Left renal pelvis (tissue), 4 donors: ENCODE measurements at regions not wholly inside any gene's neighbourhood (a gene's known extent, or its start where the extent isn't known, plus 50 kb on each side); places are given as distances from the start of the nearest gene placed in this dataset.

Experiments
- DNase-seq, 4 donors: peaks; one replicate each; pipeline ENCODE4 v3.0.0-alpha.2; 2013; ENCODE audit warnings: low read depth in 4 of 4, low spot score in 3 of 4

DNA sequence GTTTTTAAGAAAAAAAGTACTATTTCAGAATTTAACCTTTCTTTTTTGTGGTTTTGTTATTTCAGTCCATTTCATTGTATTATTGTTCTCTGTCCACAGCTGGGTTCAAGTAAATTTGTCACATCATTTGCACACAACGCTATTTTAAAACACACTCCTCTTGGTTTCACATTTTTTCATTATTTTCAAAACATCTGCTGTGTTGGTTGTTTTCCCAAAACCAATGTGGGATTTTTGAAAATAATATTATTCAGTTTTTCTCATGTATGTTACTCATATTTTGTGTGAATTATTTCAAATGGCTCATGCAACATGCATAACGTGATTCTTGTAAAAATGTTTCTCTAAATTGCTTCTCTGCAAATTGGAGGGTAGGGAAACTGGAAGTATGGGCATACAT lies 589.2 kb downstream of the METTL4 start:
- no peak for DNase-seq

GRCh38 chr18:1983746-1984515 lies 587.4 kb downstream of the METTL4 start:
- DNase-seq, result no peak

DNA sequence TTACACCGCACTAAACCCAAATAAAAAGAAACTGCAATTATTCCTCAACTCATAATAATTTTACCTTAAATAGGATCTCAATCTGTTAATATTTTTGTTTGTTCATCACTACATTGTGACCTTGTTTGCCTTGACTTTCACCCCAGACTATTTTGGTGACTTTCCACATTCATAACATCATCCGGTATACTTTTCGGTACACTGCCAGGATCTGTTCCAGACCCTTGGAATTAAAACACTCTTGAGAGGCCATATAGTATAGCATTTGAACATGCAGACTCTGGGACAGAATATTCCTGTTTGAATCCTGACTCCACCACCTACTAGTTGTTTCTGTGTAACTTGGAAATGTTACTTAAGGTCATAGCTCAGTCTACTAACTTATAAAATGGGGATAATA lies 577.4 kb downstream of the METTL4 start:
- no peak for DNase-seq

GRCh38 chr18:1994471-1994870 lies 576.8 kb downstream of the METTL4 start:
- no peak for DNase-seq

GRCh38 chr18:1995041-1995612 lies 576.2 kb downstream of the METTL4 start:
- no peak for DNase-seq

DNA sequence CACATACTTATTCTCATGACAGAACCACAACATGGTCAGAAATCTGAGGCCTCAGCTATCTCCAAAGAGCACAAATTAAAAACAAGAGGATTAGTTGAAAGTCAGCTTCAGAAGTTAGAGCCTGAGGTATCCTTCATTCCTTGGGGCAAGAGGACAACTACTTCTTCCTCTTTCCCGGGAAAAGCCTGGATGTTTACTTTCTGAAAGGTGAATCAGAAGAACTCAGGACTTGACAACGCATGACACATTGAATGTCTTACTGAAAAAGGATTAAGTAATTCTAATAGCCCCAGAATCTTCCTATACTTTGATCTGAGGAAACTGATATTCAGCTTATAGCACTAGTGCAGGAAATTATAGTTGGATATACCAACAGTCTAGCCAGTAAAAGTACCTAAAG lies 573.2 kb downstream of the METTL4 start:
- DNase-seq, result no peak

- no peak for DNase-seq
Measured at GRCh38 chr18:1999387-1999786, 571.9 kb downstream of the METTL4 start.

DNA sequence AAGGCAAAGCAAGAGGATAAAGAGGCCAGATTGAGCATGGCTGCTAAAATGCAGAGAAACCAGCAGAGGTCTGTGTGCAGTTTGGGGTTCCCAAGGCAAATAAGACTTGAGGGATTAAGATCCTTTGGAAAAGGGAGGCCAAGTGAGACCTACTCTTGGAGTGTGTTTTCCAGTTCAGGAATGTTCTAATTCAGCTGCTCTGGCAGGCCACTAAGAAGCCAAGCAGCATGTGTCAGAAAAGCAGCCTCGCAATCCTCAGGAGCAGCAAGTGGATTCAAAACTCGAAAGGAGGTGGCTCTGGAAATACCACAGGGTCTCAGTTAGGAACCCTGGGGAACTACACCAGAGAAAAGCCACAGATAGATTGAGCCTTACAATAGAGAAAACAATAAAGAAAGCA lies 569.2 kb downstream of the METTL4 start:
- no peak for DNase-seq

DNA sequence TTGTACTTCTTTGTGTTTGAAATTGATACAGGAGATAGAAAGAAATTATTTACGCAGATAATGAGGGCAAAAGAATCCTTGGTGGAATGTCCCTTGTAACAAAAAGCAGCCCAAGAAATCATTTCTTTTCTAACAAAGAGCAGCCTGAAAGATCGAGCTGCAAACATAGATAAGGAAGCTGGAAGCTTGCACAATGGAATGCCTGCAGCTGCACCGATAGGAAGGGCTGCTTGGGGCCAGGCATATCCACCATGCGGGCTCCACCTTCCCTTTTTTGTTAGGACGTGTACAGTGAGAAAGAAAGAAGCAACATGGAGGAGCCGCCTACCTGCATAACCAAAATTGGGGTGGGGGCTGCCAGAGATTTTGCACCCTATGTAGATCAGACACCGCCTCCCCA lies 568.7 kb downstream of the METTL4 start:
- DNase-seq, result no peak

DNA sequence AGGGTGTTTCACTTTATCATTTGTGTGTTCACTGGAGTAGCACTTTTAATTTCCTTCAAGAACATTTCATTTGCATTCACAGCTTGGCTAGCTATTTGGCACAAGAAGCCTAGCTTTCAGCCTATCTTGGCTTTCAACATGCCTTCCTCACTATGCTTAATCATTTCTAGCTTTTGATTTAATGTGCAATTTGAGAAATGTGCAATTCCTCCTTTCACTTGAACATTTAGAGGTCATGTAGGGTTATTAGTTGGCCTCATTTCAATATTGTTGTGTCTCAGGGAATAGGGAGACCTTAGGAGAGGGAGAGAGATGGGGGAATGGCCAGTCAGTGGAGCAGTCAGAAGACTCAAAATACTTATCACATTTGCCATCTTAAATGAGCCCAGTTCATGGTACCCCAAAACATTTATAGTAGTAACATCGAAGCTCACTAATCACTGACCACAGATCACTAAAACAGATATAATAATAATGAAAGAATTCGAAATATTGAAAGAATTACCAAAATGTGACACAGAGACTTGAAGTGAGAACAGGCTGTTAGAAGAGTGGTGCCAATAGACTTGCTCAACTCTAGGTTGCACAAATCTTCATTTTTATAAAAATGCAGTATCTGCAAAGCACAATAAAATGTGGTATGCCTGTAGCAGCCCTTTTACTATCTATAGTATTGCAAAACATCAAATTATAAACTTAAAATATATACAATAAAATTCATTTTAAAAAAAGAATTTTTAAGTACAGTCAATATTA lies 561.2 kb downstream of the METTL4 start:
- no peak for DNase-seq

- DNase-seq, result no peak
Measured at GRCh38 chr18:2027016-2027415, 544.3 kb downstream of the METTL4 start.

GRCh38 chr18:2027756-2028155 lies 543.5 kb downstream of the METTL4 start:
- DNase-seq, result no peak

GRCh38 chr18:2028986-2029385 lies 542.3 kb downstream of the METTL4 start:
- no peak for DNase-seq

- no peak for DNase-seq
Measured at GRCh38 chr18:2030647-2031046, 540.7 kb downstream of the METTL4 start.

- DNase-seq, result no peak
Measured at GRCh38 chr18:2032036-2032435, 539.3 kb downstream of the METTL4 start.

- no peak for DNase-seq
Measured at GRCh38 chr18:2035056-2035455, 536.2 kb downstream of the METTL4 start.

GRCh38 chr18:2036086-2036485 lies 535.2 kb downstream of the METTL4 start:
- no peak for DNase-seq

GRCh38 chr18:2040279-2040678 lies 531.0 kb downstream of the METTL4 start:
- DNase-seq, result no peak

GRCh38 chr18:2049986-2050385 lies 521.3 kb downstream of the METTL4 start:
- no peak for DNase-seq

DNA sequence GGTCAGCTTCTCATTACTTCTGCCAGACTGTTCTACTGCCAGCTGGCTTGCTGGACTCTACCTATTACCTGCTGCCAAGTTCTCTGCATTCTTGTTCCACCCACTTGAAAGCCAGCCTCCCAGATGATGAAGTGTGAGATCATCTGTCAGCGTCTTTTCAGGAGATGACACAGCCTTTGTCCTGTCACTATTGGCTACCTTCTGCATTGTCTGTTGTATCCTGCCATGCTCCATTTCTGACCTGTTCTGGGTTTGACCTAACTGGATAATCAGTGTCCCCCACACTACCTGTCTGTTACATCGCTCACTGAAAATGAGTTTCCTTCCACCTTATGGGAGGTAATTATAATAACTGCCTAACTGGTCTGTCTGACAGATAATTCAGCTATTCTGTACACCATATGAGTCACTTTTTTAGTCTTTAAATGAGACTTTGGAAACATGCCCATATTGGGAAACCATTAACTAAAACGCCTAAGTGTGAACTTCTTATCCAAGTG lies 520.6 kb downstream of the METTL4 start:
- no peak for DNase-seq

DNA sequence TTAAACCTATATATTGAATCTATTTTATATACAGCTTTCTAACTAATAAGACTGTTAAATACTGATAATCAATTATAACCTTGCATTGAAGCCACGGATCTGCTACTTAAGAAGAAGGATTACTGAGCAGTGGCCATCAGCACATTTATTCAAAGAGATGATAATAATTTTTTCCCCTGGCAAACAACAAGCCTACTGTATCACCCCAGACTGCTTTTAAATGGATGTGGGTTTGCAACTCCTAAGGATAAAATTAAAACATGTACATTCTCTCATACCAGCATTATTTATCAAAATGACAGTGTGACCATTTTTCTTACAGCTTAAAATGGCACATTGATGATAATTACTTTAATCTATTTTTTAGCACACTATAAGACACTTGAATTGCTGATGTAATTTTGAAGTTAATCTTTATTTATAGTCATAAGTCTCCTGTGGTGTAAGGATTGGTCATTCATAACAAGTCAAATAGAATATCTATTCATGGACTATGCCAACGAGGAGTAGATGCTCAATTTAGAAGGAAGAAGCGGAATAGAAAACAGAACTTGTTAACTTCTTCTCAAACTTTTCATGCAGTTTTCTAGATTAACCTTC lies 517.7 kb downstream of the METTL4 start:
- DNase-seq, result no peak
